ENCODE measurements at regions not wholly inside any gene's neighbourhood (a gene's known extent, or its start where the extent isn't known, plus 50 kb on each side); places are given as distances from the start of the nearest gene placed in this dataset.

- no peak for TF ChIP-seq CTCF (IDR thresholded peaks at IDR 0.05; ENCODE audit: extremely low read depth in 1 of 2, insufficient read depth in 1 of 2, low read depth in 1 of 2, low read length in 2 of 2)
- TF ChIP-seq JUN (IDR thresholded peaks at IDR 0.05; ENCODE audit: borderline replicate concordance, insufficient read depth, insufficient read length, low read depth), result no peak
- no peak for TF ChIP-seq POLR2AphosphoS5 (IDR thresholded peaks at IDR 0.05; ENCODE audit: insufficient read depth, low read depth, low read length)
- TF ChIP-seq POLR2A (IDR thresholded peaks at IDR 0.05; ENCODE audit: low read depth, low read length), result no peak
- TF ChIP-seq MYC (IDR thresholded peaks at IDR 0.05; ENCODE audit: low read depth, low read length), result no peak
- TF ChIP-seq MAX (IDR thresholded peaks at IDR 0.05; ENCODE audit: insufficient read depth, insufficient read length), result no peak
- TF ChIP-seq GATA2 (IDR thresholded peaks at IDR 0.05; ENCODE audit: insufficient read depth, insufficient read length, low read depth, low read length), result no peak
- no peak for TF ChIP-seq EZH2 (IDR thresholded peaks at IDR 0.05; ENCODE audit: borderline replicate concordance, low read depth, low read length, severe bottlenecking)
- TF ChIP-seq FOS (IDR thresholded peaks at IDR 0.05; ENCODE audit: borderline replicate concordance, insufficient read depth, low read length), result no peak
Measured at GRCh38 chr17:72439893-72440502, 319.2 kb downstream of the SOX9 start.
